ENCODE measurements at regions not wholly inside any gene's neighbourhood (a gene's known extent, or its start where the extent isn't known, plus 50 kb on each side); places are given as distances from the start of the nearest gene placed in this dataset.

DNA sequence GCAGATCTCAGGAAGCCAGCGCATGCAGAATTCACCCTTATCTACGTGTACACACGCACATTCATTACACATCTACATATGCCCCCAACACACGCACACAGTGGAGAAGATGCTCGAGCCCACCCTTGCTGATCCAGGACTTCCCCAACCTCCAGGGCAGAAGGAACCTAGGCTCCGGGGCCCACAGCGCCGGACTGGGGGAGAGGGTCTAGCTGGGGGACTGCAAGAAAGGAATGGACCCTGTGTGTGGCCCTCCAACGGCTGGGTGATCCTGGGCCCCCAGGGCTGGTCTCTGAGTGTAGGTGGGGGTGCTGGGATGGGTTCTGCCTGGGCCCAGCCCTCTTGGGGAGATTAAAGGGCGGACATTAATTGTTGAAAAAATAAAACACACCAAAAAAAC, 128.1 kb upstream of the C14orf180 start:
- no peak for DNase-seq (ENCODE audit: low spot score)

DNA sequence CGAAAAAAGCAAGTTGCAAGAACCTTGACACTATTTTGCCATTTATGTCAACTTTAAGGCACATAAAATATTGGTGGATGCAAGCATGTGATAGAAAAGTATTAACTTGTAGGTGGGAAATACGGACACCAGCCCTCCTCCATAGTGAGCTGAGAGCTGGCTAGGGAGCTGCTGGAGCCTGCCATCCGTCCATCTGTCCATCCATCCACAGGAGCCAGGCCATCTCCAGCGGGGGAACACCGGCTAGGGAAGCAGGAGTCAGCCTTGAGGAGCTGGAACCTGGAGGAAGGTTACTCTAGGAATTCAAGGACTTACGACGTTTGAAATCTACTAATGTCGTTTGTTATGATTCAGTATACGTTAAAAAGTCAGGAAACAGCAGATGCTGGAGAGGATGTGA, 120.7 kb upstream of the C14orf180 start:
- DNase-seq (ENCODE audit: low spot score) = no peak
- TF ChIP-seq, protein P1, sequence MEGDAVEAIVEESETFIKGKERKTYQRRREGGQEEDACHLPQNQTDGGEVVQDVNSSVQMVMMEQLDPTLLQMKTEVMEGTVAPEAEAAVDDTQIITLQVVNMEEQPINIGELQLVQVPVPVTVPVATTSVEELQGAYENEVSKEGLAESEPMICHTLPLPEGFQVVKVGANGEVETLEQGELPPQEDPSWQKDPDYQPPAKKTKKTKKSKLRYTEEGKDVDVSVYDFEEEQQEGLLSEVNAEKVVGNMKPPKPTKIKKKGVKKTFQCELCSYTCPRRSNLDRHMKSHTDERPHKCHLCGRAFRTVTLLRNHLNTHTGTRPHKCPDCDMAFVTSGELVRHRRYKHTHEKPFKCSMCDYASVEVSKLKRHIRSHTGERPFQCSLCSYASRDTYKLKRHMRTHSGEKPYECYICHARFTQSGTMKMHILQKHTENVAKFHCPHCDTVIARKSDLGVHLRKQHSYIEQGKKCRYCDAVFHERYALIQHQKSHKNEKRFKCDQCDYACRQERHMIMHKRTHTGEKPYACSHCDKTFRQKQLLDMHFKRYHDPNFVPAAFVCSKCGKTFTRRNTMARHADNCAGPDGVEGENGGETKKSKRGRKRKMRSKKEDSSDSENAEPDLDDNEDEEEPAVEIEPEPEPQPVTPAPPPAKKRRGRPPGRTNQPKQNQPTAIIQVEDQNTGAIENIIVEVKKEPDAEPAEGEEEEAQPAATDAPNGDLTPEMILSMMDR (IDR thresholded peaks at IDR 0.05; ENCODE audit: extremely low read depth, missing control alignments) = no peak

More for the DNA sequence above, 128.1 kb upstream of the C14orf180 start:
- TF ChIP-seq, protein P1 (IDR thresholded peaks at IDR 0.05; ENCODE audit: extremely low read depth, missing control alignments) = no peak

DNA sequence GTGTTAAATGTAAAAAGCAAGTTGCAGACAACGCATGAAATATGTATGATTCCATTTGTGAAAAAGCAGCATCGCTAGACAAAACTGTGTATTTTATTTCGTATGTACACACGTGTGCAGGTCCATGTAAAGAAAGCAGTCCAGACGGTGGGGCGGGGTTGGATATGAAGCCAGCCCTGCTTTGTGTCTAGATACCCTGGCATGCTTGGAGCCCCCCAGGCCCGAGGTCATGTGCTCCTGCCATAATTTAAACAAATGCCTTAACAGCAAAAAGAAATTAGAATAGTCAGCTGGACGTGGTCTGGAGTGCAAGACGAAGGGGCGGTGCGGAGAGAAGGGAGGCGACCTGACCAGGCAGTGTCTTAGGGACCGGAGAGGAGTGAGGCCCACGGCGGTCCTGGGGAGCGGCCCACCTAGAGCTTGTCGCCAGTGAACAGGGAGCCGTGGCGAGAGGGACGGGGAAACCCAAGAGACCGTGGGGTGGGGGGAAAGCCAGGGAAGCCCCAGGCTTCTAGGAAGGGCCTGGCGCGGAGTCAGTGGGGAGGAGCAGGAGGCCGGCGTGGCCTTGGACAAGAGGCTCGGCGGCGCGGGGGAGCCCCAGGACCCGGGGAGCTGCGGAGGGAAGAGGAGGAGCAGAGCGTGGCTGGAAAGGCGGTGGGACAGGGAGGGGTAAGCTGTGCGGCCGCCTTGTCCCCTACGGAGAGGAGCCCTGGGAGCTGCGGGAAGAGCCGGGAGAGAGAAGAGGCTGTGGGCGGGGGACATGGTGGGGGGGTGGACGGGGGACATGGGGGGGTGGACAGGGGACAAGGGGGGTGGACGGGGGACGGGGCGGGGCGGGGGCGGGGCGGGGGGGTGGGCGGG, 118.5 kb upstream of the C14orf180 start:
- DNase-seq (ENCODE audit: low spot score) = no peak

DNA sequence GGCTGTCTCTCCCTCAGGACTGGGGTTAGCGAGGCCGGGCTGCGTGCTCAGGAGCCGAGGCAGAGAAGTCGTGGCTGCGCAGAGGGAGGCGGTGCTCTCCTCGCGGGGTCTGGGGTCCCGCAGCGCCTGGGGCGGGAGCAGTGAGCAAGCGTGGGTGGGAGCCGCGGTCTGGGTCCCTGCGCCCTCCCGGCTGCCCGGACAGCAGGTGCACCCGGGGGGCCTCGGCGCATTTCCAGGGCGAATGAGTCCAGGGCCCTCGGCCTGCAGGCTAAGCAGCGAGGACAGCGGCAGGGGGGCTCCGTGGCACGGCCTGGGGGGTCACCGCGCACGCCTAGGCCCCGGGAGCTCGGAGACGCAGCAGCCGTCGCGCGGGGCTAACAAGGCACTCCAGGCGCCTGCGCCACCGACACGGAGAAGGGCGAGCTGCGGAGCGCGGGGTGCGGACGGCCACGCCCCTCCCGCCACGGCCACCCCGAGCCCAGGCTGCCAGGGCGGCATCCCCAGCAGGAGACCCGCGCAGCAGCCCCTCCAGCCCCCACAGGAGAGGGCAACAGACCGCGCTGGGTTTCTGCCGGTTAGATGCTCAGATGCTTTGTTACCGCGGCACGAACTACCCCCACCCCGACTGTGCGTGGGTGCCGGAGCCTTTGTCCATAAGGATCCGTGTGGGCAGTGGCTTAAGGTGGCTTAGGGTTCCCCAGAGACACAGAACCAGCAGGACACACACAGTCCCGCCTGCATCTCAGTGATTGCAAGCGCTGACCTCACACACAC, 117.7 kb upstream of the C14orf180 start:
- TF ChIP-seq, protein P1 (IDR thresholded peaks at IDR 0.05; ENCODE audit: extremely low read depth, missing control alignments) = no peak
- DNase-seq (ENCODE audit: low spot score) = no peak

More for the DNA sequence above, 118.5 kb upstream of the C14orf180 start:
- TF ChIP-seq, protein P1 (IDR thresholded peaks at IDR 0.05; ENCODE audit: extremely low read depth, missing control alignments) = no peak

DNA sequence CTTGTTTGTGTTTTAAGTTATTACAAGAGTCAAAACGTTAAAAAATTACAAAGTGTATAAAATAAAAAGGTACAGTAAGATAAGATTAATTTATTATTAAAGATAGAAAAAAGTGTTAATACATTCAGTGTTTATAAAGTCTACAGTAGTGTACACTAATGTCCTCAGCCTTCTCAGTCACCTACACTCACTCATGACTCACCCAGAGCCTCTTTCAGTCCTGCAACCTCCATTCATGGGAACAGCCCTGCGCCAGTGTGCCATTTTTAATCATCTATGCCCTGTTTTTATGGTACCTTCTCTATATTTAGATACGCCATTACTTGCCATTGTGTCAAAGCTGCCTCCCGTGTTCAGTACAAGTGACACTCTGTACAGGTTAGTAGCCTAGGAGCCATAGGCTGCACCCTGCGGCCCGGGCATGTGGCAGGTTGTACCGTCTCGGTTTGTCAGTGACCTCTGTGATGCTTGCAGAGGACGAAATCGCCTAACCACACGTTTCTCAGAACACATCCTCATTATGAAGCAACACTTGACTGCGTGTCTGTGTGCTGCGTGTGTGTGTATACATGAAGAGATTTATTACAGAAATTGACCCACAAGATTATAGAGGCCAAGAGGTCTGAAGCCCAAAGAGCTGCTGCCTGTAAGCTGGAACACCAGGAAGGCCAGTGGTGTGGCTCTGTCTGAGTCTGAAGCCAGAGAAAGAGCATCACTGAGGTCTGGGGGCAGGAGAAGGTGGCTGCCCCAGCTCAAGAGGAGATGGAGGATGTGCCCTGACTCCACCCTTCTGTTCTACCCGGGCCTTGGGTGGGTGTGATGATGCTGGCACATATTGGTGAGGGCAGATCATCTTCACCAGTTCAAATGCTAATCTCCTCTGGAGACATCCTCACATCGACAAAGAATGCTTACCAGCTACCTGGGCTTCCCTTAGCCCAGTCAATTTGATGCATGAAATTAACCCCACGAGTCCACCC, 116.6 kb upstream of the C14orf180 start:
- TF ChIP-seq, protein P1 (IDR thresholded peaks at IDR 0.05; ENCODE audit: extremely low read depth, missing control alignments) = no peak
- DNase-seq (ENCODE audit: low spot score) = no peak

DNA sequence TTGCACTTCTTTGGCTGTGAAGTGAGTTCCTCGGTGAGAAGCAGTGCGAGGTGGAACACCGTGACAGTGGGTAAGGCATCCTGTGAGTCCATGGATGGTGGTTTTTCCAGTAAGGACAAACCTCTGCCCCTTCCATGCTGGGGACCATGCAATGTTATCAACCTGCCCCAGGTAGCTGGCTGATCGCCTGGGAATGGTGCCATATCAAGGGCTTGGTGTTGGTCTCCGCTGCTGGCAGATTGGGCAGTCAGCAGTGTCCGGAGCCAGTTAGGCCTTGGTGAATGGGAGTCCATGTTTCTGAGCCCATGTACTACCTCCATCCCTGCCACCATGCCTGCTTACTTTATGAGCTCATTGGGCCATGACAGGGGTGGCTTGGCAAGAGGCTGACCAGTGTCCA, 114.7 kb upstream of the C14orf180 start:
- DNase-seq (ENCODE audit: low spot score) = no peak
- TF ChIP-seq, protein P1 (IDR thresholded peaks at IDR 0.05; ENCODE audit: extremely low read depth, missing control alignments) = no peak

Data from GM20000 (cell line).